NCI-H524 (cell line): ENCODE measurements at regions not wholly inside any gene's neighbourhood (a gene's known extent, or its start where the extent isn't known, plus 50 kb on each side); places are given as distances from the start of the nearest gene placed in this dataset.

Experiments used
- DNase-seq, 2 experiments: peaks; one replicate each; lab custom pipeline; 2025; lab: John Stamatoyannopoulos, UW

DNA sequence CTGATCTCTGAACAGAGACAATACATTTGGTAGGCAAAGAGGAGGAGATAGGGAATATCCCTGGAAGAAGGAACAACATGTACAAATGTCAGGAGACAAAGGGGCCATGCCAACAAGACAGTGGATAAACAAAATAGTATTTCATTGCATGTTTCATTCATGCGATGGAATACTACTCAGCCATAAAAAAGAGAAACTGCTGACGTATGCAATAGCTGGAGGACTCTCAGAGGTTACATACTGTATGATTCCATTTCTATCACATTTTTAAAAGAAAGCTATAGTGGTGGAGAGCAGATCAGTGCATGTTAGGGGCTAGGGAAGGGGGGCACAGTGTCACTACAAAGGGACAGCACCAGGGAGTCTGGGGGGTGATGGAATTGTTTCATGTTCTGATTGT is 572.9 kb upstream of the CADM1 start:
- no peak for DNase-seq

DNA sequence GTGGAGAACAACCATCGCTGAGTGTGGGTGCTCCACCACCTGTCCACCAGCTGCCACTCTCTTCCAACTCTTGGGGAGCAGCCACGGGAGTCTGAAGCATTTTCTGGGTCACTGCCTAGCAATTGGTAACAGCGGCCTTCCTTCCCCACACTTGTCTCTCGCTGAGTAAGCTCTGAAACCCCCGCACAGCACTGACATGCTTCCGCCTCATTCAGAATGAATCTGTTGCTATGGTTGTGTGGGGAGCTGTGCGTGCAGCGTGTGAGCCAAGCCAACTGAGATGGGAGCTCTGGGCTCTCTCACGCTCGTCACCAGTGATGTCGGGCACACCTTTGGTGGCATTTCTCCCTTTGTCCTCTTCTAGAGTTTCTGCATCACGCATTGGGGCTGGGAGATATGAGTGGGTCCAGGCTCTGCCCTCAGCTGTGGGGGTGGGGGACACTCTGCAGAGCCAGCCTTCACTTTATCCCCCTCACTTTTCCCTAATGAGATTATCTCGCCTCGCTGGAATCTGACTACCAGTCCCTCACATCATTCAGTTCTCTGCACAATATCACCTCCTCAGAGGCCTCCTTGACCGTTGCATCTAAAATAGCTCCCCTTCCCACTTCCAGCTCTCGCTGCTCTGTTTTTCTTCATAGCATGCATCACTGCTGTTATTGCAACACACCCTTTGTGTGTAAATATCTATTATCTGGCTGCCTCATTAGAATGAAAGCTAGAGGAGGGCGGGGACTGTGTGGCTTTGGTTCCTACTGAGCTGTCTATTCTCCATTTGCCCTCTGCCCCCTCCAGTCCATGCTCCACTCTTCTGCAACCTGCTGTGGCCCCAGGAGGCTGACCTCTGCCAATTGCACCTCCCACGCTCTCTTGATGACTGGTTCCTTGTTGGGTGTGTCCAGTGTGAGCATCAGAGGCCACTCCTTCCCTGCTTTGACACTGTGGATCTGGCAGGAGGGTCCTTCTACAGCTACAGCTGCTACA is 569.9 kb upstream of the CADM1 start:
- peak; percentile 43 to 68 for DNase-seq

DNA sequence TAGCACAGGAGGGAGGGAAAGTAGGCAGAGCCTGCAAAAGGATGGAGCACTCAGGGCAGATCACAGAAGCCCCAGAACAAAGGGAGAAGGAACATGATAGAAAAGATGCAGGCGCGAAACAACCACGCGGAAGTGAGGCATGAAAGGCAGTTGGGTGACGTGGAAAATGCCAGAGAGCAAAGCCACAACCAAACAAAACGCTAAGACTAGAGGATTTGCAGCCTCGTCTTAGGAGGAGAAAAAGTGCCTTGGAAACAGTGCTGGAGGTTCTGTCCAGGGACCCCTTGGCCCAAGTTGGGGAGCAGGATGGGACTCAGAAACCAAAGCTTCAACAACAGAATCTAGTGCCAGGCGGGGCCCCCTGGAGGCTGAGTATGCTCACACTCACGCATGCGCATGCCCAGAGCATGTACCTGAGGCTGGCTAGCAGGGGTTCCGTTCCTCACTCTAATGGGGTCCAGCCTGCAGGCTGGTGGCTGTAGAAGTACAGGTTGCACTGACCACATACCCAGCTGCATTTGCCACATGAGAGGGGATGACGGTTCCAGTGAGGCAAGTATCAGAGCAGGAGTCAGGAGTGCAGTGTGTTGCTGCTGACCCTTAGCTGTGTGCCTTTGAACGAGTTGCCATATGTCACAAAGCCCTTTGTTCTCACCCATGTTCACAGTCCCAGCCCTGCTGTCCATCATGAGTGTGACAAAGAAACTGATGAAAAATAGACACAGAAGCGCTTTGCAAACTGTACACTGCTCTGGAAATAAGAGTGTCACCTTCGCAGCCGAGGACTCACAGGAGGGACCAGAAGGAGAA is 568.6 kb upstream of the CADM1 start:
- DNase-seq, result peak in 1 of 2 experiments; percentile 26

DNA sequence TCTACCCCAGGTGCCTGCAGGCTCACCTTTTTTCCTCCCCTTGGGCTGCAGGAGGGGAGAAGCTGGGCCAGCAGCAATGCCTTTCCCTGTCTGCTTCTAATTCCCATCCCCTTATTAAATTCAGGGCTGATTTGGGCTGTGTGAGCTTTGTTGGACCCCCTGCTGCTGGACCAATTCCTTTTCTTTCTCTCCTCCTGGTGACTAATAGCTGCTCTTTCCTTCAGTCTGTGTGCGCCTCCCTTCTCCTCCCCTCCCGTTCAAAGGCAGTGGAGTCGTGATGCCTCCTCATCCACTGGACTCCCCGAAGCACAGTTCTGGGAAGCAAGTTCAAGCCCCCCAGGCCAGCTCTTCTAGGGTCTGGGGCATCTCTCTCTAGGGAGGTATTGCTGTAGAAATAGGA is 567.9 kb upstream of the CADM1 start:
- no peak for DNase-seq

DNA sequence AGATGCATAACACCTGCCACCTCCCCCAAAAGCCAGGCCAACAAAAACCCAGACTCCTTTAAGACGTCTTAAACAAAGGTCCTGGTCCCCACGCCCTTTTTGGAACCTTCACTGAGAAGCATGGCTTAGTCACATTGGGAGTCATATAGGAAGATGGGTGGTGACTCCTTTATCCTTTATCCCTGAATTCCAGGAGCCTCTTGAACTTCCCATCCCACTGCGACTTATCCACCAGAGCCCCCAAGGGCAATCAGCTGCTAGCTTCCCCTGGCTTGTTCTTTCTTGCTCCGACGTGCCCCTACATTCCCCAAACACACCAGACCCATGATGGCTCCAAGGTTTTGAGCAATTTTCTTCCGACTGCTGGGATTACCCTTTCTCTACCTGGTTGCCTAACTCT is 567.0 kb upstream of the CADM1 start:
- DNase-seq, result no peak

DNA sequence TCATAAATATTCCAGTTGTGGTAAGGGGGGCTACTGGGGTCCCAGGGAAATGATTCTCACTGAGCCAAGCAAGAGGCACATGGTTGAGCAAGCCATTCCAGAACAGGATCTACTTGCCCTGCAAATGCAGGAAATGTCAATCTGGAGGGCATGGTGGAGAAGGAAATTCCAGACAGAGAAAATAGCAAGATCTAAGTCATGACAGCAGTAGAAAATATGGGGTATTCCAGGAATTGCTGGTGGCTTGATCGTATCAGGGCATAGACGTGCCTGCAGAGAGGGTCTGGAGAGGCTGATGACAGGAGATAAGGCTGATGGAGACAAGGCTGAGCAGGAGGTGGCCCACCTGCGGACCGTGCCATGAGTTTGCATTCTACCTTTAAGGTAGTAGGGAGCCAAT is 566.3 kb upstream of the CADM1 start:
- DNase-seq, result no peak

DNA sequence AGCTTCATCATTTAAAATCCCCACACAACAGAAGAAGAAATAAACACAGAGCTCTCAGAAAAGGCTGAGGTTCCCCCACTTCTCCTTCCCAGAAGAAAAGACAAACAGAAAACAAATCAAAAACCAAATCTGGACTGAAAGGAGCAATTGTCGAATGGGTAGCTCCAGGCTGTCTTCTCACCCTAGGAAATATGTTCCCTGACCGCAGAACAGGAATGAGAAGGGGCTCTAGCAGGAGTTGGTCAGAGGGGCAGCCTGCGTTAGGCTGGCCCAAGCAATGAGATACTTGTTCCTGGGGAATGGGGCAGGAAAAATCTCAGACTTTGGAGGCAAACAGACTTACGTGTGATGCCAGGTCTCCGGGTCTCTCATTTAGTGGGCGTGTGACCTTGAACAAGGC is 562.6 kb upstream of the CADM1 start:
- DNase-seq, result no peak

DNA sequence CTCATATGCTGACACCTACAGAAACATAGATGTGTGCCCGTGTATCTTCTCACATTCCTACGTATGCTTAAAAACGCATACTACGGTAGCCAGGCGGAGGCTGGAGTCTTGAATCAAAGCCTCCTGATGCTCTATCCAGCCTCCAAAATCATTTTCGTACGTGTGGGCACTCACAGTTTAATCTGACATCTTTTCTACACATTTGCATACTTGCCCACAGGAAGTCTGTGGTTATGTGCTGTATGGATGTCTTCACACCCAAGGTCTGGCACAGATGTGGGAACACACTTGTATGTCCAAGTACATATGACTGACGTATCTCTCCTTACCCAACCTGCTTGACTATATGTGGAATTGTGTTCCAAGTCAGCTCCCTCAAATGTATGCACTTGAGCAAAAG is 561.8 kb upstream of the CADM1 start:
- no peak for DNase-seq

DNA sequence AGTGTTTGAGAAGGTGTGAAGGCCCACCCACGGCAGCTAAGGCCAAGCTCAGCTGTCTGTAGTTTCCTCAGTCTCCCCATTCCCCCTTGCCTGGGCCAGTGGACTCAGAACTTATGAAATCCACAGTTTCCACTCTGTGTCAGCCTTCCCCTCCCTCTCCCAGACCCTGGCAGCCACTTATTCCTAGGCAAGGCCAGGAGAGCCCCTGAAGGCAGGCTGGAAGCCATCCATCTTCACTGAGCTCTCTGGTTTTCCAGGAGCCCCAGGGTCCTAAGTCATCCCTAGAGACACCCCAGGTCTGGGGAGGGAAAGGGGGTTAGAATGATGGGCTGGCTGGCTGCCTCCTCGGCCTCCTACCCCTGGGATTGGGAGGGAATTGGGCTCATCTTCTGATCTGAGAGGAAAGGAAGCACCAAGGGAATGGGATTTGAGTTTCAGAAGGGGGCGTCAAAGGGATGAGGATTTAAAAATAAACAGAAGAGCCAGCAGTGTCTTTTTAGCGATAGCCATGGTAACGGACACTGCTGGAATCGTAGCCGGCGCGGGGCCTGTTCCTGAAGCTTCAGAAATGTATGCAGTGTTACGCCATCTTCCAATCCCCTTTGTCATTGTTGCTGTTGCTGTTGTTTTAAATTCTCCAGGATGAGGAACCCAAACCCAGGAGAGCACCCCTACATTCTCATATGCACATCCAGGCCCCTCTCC is 561.1 kb upstream of the CADM1 start:
- no peak for DNase-seq

DNA sequence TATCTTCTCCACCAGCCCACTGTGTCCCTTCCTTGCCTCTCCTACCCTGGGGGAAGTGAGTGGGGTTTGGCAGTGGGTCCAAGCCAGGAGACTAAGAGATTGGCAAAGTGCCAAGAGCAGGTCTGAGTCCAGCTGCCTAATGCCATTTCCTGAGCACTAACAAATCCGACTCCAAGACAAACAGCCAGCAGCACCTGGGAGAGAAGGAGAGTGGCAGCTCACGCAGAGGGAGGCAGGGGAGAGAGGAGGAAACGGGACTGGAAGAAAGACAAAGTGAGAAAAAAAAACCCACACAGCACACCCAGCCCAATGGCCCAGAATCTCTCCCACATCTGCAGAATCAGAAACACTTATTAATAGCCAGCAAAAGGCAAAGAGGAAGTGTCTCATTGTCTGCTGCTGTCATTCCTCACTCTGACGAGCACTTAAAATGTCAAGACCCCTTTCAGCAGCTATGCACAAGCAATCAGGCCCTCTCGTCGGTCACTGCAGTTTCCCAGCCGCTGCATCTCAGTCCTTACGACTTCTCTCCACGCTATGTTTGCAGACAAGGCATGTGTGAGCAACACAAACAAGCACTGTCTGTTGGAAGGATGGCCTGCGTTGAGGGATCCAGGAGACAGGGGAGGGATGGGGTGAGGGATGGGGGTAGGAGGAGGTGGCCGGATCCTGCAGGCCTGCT is 558.4 kb upstream of the CADM1 start:
- DNase-seq, result peak in 1 of 2 experiments; percentile 62

DNA sequence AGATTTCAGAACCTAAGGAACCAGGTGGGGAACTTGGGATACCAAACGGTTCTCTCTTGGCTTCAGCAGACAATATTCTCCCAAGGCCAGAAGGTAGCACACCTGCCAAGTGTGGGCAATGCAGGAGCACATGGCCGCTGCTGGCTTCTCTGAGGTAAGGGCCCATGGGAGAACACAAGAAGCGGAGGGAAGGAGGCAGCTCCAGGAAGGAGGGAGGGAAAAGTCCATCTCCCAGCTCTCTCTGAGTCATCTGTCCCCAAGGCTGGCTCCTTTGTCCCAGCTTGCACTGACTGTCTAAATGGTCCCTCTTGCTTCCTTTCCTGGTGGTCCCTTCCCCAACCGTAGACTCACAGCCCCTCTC is 557.9 kb upstream of the CADM1 start:
- DNase-seq, result no peak

DNA sequence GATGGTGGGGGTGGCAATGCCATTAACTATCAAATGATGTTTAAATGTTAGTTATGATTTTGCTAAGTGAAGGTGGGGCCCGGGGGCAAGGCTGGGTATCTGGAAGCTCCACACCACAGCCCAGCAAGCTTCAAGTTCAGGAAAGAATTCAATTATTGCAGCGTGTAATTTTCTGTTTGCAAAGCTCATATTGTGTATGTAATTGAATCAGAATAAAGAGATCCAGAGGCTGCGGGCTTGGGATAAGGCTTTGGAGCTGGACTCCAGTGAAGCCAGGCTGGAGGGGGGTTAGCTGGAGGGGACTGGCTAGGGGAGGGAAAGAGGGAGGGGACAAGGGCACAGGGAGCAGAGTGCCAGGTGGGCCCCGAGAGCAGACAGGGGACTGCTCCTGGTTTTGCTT is 557.1 kb upstream of the CADM1 start:
- no peak for DNase-seq

DNA sequence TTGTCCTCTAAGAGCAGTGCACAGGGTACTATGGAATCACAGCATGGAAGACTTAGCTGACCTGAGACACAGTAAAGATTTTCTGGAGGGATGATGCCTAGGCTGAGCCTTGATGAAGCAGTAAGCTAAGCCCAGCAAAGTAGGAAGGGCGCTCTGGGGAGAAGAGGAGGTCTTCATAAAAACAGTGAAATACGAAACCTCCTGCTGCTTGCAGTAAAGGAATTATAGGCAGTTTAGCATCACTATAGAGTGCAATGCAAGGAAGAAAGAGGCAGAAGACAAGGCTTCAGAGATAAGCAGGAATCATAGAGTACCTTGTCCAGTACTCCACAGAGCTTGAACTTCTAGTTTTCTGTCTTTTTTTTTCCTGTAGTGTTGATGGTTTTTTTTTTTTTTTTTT is 555.7 kb upstream of the CADM1 start:
- DNase-seq, result peak in 1 of 2 experiments; percentile 28

DNA sequence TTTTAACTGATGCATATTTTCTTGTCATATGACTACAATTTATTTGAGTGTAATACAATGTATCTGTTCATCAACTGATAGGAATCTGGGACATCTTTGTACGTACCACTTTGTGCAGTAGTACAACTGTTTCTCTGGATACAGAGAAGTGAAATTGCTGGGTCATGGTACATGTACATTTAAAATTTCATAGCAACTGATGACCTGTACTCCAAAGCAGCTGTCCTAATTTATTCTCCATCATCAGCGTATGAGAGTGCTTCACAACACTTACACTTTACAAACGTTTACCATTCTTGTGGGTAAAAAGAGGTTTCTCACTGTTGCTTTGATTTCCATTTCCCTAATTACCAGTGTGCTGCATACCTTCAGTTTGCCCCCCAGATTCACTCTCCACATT is 552.8 kb upstream of the CADM1 start:
- no peak for DNase-seq

DNA sequence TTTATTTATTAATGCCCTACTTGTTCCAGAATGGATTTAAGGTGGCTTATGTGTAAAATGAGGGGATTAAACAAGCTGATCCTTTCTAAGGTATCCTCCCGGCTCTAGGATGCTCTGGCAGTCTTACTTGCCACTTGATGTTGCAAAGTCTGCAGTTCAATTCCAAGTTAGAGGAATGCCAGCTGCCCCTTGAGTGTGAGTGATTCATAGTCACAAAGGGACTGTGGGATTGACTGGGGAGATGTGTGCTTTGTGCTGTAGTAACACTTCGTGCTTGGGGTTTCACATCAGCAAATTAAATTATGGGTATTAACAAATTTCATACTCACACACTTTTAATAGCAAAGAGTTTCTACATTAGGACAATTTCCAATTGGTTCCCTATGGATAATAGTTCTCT is 550.8 kb upstream of the CADM1 start:
- peak; percentile 51 to 88 for DNase-seq

DNA sequence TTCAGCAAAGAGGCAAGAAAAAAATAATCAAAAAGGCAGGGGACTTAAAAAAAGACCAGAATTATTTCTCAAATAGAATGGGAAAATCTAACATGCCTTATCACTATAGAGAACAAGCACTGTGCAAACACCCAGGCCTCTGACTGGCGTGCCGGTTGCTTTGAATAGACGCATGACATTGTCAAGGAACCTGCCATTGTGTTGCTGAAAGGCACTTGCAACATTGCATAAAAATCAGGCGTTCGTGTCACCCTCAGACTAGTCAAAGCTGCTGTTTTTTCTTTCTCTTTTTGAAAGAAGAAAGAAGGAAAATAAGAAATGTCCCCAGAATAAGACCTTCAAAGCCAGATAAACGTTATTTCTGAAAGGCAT is 549.3 kb upstream of the CADM1 start:
- no peak for DNase-seq

DNA sequence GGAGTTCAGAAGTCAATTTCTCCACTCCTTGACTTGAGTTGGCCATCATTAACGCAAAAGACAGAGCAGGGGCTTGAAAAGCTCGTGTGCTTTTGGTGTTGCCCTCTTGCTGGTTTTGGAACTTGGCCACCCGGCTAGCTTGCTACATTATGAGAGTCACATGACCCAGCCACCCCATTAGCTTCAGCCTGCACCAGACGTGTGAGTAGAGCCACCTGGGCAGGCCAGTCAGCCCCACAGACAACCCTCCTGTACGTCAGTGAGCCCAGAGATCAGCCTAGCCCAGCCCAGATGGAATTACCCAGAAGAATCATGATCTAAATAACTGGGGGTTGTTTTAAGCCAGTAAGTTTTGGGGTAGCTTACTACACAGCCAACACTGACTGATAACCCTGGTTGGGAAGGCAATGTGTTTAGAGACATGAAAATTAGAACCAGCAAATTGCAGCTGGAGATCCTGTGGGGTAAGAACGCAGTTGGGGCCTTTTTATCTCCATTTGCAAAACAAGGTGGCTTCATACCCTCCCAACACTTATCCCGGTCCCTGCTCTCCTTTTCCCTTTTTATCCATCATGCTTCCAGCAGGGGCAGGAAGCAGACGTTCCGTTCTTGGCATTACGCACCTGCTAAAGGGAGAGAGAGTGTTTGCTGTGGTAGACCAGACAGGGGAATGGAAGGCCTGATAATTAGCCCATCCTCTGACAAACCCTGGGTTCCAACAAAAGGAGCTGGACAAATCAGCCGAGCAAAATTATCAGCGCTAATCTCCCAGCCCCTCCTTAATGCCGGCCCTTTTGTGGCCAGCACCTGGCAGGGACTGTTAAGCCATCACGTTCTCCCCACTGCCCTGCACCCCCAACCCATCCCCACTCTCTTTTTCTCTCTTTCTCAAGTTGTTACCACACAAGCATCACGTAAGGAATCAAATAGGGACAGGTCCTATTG is 548.7 kb upstream of the CADM1 start:
- no peak for DNase-seq

DNA sequence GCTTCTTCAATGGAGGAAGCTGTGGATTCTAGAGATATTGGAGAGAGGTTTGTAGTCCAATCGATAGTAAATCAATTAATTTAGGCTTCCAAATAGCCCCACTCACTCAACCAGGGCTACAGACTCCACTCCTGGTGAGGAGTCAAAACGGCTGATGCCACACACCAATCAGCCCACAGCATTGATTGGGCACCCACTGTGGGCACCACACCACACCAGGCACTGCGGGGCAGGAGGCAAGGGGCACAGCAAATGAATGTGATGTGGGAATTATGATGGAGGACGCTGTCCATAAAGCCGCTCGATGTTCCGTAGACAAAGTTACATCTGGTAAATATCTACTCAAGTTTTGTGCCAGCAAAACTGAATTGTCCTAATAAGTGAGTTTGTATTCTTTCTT is 547.3 kb upstream of the CADM1 start:
- no peak for DNase-seq

DNA sequence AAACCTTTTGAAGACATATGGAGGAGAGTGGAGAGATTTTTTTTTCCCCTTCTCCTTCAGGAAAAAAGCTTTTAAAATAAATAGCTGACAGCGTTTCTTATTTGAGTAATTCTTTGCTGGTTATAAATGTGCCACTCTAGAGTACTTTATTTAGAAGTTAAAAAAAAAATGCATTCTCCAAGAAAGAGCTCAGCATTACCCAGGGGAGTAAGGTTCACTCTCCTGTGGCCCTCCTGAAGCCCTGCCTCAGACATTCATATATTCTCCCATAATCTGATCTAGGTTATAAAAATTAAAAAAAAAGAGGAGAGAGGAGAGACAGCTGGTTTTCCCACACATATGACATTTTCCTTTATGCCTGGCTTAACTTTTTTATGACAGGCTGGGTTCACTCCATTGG is 545.2 kb upstream of the CADM1 start:
- DNase-seq, result no peak

DNA sequence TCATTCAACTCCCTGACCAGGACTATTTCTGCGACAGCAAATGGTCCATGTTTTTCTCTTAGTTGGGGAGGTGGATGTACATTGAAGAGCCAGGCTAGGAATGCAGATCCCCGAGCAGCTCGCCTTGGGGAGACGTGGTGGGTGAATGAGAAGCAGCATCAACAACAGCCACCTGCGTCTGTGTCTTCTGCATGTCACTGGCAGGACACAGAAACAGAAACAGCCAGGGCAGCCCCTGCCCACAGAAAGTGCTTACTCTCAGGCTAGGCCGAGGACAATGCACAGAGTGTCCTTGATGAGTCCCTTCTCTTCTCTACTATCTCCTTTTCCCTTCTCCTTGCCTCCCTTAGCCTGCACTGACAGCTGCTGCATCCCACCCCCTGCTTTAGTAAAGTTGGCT is 541.9 kb upstream of the CADM1 start:
- DNase-seq, result no peak

DNA sequence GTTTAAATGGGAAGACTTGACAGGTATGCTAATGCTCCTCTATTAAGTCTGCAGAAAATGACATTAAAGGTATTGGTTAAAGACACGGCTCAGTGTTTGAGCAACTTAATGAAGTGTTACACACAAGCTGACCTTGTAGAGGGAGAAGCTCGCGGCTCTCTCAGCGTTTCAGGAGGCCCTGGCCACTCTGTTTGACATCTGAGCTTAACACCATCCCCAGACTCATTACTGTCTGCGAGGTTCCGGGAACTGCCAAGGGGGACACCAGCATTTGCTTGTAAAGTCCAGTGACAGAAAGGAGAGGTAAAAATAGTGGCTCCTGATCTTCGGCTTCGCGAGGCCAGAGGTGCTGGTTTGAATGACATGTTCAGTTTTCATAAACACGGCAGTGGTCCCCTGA is 540.7 kb upstream of the CADM1 start:
- no peak for DNase-seq
